ENCODE measurements at regions not wholly inside any gene's neighbourhood (a gene's known extent, or its start where the extent isn't known, plus 50 kb on each side); places are given as distances from the start of the nearest gene placed in this dataset.

GRCh38 chr9:78678877-78679276 lies 382.0 kb downstream of the PSAT1 start:
- Histone ChIP-seq H3K27me3 (no peaks in the 10 kb centered on the region), H3K36me3 (ENCODE audit: low read depth, missing control alignments) (no peaks in the 10 kb centered on the region), H3K4me1 (peaks cover 4% of the 10 kb centered on the region), H3K27ac (no peak overlapping the region), H3K4me3 (no peak overlapping the region), H3K9me3 (no peaks in the 10 kb centered on the region)
- 83 to 84% methylated on average over 5 of the region's 5 CpGs for WGBS, 2 donors
- DNase-seq: no peak
- TF ChIP-seq POLR2A (IDR thresholded peaks at IDR 0.05) (no peak), CTCF (IDR thresholded peaks at IDR 0.05) (no peak)
- intact Hi-C loops (cut with DNase I; ENCODE audit: low total_unique reads): no loop called here

GRCh38 chr9:78680196-78680595 lies 383.3 kb downstream of the PSAT1 start:
- Histone ChIP-seq H3K9me3 (no peaks in the 10 kb centered on the region), H3K4me3 (no peak overlapping the region), H3K36me3 (ENCODE audit: low read depth, missing control alignments) (no peaks in the 10 kb centered on the region), H3K27ac (no peak overlapping the region), H3K27me3 (no peaks in the 10 kb centered on the region), H3K4me1 (peaks cover 4% of the 10 kb centered on the region)
- no peak for TF ChIP-seq POLR2A (IDR thresholded peaks at IDR 0.05)
- no peak for TF ChIP-seq CTCF (IDR thresholded peaks at IDR 0.05)
- WGBS, 2 donors: 96 to 99% methylated on average over 3 of the region's 3 CpGs
- no peak for DNase-seq
- intact Hi-C loops (cut with DNase I; ENCODE audit: low total_unique reads): no loop called here

GRCh38 chr9:78682216-78682615 lies 385.3 kb downstream of the PSAT1 start:
- H3K36me3 ChIP-seq (ENCODE audit: low read depth, missing control alignments): no peaks in the 10 kb centered on the region
- H3K4me3 ChIP-seq: no peak overlapping the region
- WGBS, 2 donors: 17 to 25% methylated on average over 5 of the region's 5 CpGs
- H3K27me3 ChIP-seq: no peaks in the 10 kb centered on the region
- H3K4me1 ChIP-seq: peaks cover 4% of the 10 kb centered on the region
- no peak for TF ChIP-seq CTCF (IDR thresholded peaks at IDR 0.05)
- TF ChIP-seq POLR2A (IDR thresholded peaks at IDR 0.05): no peak
- no peak overlapping the region for H3K27ac ChIP-seq
- H3K9me3 ChIP-seq: no peaks in the 10 kb centered on the region
- intact Hi-C loops (cut with DNase I; ENCODE audit: low total_unique reads): no loop called here
- no peak for DNase-seq

- H3K4me3 ChIP-seq: no peak overlapping the region
- 88 to 97% methylated on average over 1 of the region's 1 CpG for WGBS, 2 donors
- no peak for DNase-seq
- H3K27me3 ChIP-seq: no peaks in the 10 kb centered on the region
- H3K36me3 ChIP-seq (ENCODE audit: low read depth, missing control alignments): no peaks in the 10 kb centered on the region
- H3K27ac ChIP-seq: no peak overlapping the region
- intact Hi-C loops (cut with DNase I; ENCODE audit: low total_unique reads): no loop called here
- H3K4me1 ChIP-seq: peaks cover 4% of the 10 kb centered on the region
- no peaks in the 10 kb centered on the region for H3K9me3 ChIP-seq
- TF ChIP-seq POLR2A (IDR thresholded peaks at IDR 0.05) (no peak), CTCF (IDR thresholded peaks at IDR 0.05) (no peak)
Observed at GRCh38 chr9:78685471-78685870, 388.5 kb downstream of the PSAT1 start.

- no peaks in the 10 kb centered on the region for H3K27me3 ChIP-seq
- WGBS, 2 donors: 78% methylated on average over 1 of the region's 1 CpG
- intact Hi-C loops (cut with DNase I; ENCODE audit: low total_unique reads): no loop called here
- DNase-seq: no peak
- TF ChIP-seq CTCF (IDR thresholded peaks at IDR 0.05) (no peak), POLR2A (IDR thresholded peaks at IDR 0.05) (no peak)
- no peaks in the 10 kb centered on the region for H3K36me3 ChIP-seq (ENCODE audit: low read depth, missing control alignments)
- H3K9me3 ChIP-seq: no peaks in the 10 kb centered on the region
- no peak overlapping the region for H3K4me3 ChIP-seq
- H3K4me1 ChIP-seq: no peaks in the 10 kb centered on the region
- H3K27ac ChIP-seq: no peak overlapping the region
Observed at GRCh38 chr9:78688796-78689195, 391.9 kb downstream of the PSAT1 start.

Data from testis (tissue), 2 donors.